ENCODE measurements at regions not wholly inside any gene's neighbourhood (a gene's known extent, or its start where the extent isn't known, plus 50 kb on each side); places are given as distances from the start of the nearest gene placed in this dataset.

GRCh38 chr10:6719561-6719960, 139.5 kb upstream of the PRKCQ start:
- no peak for TF ChIP-seq CTCF (IDR thresholded peaks at IDR 0.05 in 8 of 11, conservative IDR thresholded peaks at IDR 0.05 in 3 of 11)
- TF ChIP-seq POLR2A (IDR thresholded peaks at IDR 0.05) = no peak
